ENCODE measurements at regions not wholly inside any gene's neighbourhood (a gene's known extent, or its start where the extent isn't known, plus 50 kb on each side); places are given as distances from the start of the nearest gene placed in this dataset.
A peak's percentile ranks its signal among the peaks of the same experiment; 100 is the strongest.

DNA sequence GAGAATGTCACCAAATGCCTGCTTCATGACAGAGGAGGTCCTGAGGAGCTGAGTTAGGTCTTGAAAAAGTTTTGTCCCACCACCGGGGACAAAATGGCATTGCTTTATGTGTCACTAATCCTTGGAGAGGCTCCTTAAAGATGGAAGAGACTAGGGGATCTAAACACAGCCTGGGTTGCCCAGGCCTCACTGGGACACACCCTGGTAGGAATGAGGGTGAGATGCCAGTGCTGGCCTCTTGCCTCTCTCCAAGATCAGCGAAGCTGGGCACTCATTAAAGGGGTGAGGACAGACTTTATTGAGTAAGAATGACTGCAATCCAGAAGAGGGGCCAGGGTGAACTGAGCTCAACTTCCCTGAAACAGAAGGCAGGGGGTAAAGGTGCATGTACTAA, 58.5 kb upstream of the KLF13 start:
- no peak for TF ChIP-seq CTCF (IDR thresholded peaks at IDR 0.05; ENCODE audit: insufficient read depth, low read length, severe bottlenecking)
- Histone ChIP-seq H3K36me3 (ENCODE audit: control insufficient read depth, insufficient read depth, low read length) (no peaks in the 10 kb centered on the region), H3K4me3 (ENCODE audit: low read depth, low read length) (no peak overlapping the region), H3K27me3 (ENCODE audit: control insufficient read depth, insufficient read depth, low read length) (no peaks in the 10 kb centered on the region)
- FAIRE-seq (peak; percentile 18), DNase-seq (ENCODE audit: low read depth) (no peak)

DNA sequence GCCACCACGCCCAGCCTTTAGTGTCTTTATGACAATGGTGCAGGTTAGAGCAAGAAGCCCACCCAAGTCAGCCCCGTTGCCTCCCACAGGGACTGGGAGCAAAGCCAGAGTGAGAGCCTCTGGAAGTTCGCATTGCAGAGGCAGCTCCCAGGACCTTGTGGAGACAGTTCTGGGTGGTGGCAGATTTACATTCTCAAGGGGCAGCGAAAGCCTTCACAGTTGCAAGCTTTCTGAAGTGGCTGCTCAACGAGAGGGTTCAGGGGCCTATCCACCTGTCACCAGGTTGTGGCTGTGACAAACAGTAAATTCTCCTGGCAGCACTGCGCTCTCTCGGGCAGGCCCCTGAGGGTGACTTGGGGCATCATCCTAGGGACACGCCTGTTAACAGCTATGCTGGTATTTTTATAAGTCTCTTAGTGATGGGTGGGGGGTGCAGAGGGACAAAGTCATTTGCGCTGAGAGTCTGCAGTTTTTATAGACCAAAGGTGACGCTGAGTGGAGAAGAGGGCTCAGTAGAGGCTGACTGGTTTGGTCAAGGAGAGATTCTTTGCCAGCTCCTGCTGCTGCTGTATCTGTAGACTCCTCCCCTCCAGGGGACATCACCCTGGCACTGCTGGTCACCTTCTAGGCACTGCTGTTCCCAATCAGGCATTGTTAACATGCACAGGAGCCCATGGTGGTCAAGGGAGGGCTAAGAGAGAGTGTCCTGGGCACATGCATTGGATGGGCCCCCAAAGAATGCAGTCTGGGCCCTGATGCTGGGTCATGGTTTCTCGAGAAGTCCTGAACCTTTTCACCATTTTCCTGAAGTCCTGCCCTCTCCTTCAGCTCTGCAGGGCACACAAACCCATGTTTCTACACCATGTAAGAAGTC, 57.5 kb upstream of the KLF13 start:
- Histone ChIP-seq H3K36me3 (ENCODE audit: control insufficient read depth, insufficient read depth, low read length) (no peaks in the 10 kb centered on the region), H3K27me3 (ENCODE audit: control insufficient read depth, insufficient read depth, low read length) (no peaks in the 10 kb centered on the region), H3K4me3 (ENCODE audit: low read depth, low read length) (no peak overlapping the region)
- FAIRE-seq: no peak
- no peak for DNase-seq (ENCODE audit: low read depth)
- TF ChIP-seq CTCF (IDR thresholded peaks at IDR 0.05; ENCODE audit: insufficient read depth, low read length, severe bottlenecking): no peak

- Histone ChIP-seq H3K4me3 (ENCODE audit: low read depth, low read length) (no peak overlapping the region), H3K27me3 (ENCODE audit: control insufficient read depth, insufficient read depth, low read length) (no peaks in the 10 kb centered on the region), H3K36me3 (ENCODE audit: control insufficient read depth, insufficient read depth, low read length) (no peaks in the 10 kb centered on the region)
- no peak for DNase-seq (ENCODE audit: low read depth)
- FAIRE-seq: no peak
- no peak for TF ChIP-seq CTCF (IDR thresholded peaks at IDR 0.05; ENCODE audit: insufficient read depth, low read length, severe bottlenecking)
Observed at GRCh38 chr15:31269816-31270575, 56.6 kb upstream of the KLF13 start.

DNA sequence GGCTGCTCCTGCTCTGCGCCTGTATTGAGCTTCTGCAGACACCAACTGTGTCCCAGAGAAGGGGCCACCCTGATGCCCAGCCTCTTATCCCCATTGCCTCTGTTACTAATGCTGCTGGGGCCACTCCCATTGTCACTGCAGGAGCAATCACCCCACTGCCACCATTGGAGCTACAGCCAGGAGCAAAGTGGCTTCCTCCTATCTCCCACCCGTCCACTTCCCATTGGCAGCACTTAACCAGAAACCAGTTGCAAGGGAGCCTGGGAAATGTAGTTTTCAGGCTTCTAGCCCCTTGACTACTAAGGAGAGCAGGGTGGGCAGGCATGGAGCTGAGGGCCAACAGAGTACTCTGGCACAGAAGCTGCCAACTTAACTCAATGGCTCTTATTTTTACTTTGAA, 55.9 kb upstream of the KLF13 start:
- DNase-seq (ENCODE audit: low read depth) (no peak), FAIRE-seq (no peak)
- Histone ChIP-seq H3K4me3 (ENCODE audit: low read depth, low read length) (no peak overlapping the region), H3K27me3 (ENCODE audit: control insufficient read depth, insufficient read depth, low read length) (no peaks in the 10 kb centered on the region), H3K36me3 (ENCODE audit: control insufficient read depth, insufficient read depth, low read length) (no peaks in the 10 kb centered on the region)
- no peak for TF ChIP-seq CTCF (IDR thresholded peaks at IDR 0.05; ENCODE audit: insufficient read depth, low read length, severe bottlenecking)

- Histone ChIP-seq H3K27me3 (ENCODE audit: control insufficient read depth, insufficient read depth, low read length) (no peaks in the 10 kb centered on the region), H3K4me3 (ENCODE audit: low read depth, low read length) (no peak overlapping the region), H3K36me3 (ENCODE audit: control insufficient read depth, insufficient read depth, low read length) (no peaks in the 10 kb centered on the region)
- no peak for TF ChIP-seq CTCF (IDR thresholded peaks at IDR 0.05; ENCODE audit: insufficient read depth, low read length, severe bottlenecking)
- DNase-seq (ENCODE audit: low read depth): no peak
- FAIRE-seq: peak; percentile 85
Observed at GRCh38 chr15:31271224-31271635, 55.4 kb upstream of the KLF13 start.

Data from bronchial epithelial cell (primary cell).